ENCODE measurements at regions not wholly inside any gene's neighbourhood (a gene's known extent, or its start where the extent isn't known, plus 50 kb on each side); places are given as distances from the start of the nearest gene placed in this dataset.

- TF ChIP-seq, protein P1, sequence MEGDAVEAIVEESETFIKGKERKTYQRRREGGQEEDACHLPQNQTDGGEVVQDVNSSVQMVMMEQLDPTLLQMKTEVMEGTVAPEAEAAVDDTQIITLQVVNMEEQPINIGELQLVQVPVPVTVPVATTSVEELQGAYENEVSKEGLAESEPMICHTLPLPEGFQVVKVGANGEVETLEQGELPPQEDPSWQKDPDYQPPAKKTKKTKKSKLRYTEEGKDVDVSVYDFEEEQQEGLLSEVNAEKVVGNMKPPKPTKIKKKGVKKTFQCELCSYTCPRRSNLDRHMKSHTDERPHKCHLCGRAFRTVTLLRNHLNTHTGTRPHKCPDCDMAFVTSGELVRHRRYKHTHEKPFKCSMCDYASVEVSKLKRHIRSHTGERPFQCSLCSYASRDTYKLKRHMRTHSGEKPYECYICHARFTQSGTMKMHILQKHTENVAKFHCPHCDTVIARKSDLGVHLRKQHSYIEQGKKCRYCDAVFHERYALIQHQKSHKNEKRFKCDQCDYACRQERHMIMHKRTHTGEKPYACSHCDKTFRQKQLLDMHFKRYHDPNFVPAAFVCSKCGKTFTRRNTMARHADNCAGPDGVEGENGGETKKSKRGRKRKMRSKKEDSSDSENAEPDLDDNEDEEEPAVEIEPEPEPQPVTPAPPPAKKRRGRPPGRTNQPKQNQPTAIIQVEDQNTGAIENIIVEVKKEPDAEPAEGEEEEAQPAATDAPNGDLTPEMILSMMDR (IDR thresholded peaks at IDR 0.05) = no peak
- no peak for TF ChIP-seq POLR2A (IDR thresholded peaks at IDR 0.05)
Measured at GRCh38 chr5:138676002-138676401, 77.2 kb upstream of the CTNNA1 start.
